ENCODE measurements at regions not wholly inside any gene's neighbourhood (a gene's known extent, or its start where the extent isn't known, plus 50 kb on each side); places are given as distances from the start of the nearest gene placed in this dataset.
"Not testable (repeated sequence)": the region's sequence is repeated elsewhere in the genome, so short reads cannot be mapped to it uniquely, and the experiment has no call there.

DNA sequence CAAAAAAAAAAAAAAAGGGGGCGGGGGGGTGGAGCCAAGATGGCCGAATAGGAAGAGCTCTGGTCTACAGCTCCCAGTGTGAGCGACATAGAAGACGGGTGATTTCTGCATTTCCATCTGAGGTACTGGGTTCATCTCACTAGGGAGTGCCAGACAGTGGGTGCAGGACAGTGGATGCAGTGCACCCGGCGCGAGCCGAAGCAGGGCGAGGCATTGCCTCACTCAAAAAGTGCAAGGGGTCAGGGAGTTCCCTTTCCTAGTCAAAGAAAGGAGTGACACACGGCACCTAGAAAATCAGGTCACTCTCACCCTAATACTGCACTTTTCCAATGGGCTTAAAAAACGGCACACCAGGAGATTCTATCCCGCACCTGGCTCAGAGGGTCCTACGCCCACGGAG, 755.0 kb upstream of the PITX2 start:
- TF ChIP-seq POLR2A (IDR thresholded peaks at IDR 0.05; ENCODE audit: low read depth, low read length); USF2 (IDR thresholded peaks at IDR 0.05; ENCODE audit: low read depth, low read length); SMC3 (IDR thresholded peaks at IDR 0.05; ENCODE audit: low read depth, low read length); RAD21 (IDR thresholded peaks at IDR 0.05; ENCODE audit: low read length); CTCF (conservative IDR thresholded peaks at IDR 0.05; ENCODE audit: low read depth, low read length); RCOR1 (IDR thresholded peaks at IDR 0.05; ENCODE audit: insufficient replicate concordance, low read length); CEBPB (IDR thresholded peaks at IDR 0.05; ENCODE audit: low read depth, low read length); MAFK (IDR thresholded peaks at IDR 0.05; ENCODE audit: low read depth, low read length); FOS (IDR thresholded peaks at IDR 0.05; ENCODE audit: low read depth, low read length): not testable (repeated sequence)

All from IMR-90 (cell line).